ENCODE measurements at regions not wholly inside any gene's neighbourhood (a gene's known extent, or its start where the extent isn't known, plus 50 kb on each side); places are given as distances from the start of the nearest gene placed in this dataset.

- ATAC-seq (no peak), DNase-seq (no peak)
- Histone ChIP-seq H3K36me3 (no peaks in the 10 kb centered on the region), H3K27me3 (no peaks in the 10 kb centered on the region), H3K4me1 (no peaks in the 10 kb centered on the region), H3K4me3 (no peak overlapping the region), H3K9me3 (no peaks in the 10 kb centered on the region), H3K27ac (no peak overlapping the region)
- 52 to 68% (median 60%) methylated on average over 6 of the region's 6 CpGs for WGBS, 4 donors
- TF ChIP-seq POLR2A (IDR thresholded peaks at IDR 0.05), result no peak
- no peak for TF ChIP-seq CTCF (IDR thresholded peaks at IDR 0.05)
- intact Hi-C loops (cut with DNase I), result no loop called here
These were observed 212.4 kb upstream of the GRID2 start for GRCh38 chr4:92091335-92091734.

- no peaks in the 10 kb centered on the region for H3K4me1 ChIP-seq
- H3K4me3 ChIP-seq, result no peak overlapping the region
- TF ChIP-seq CTCF (IDR thresholded peaks at IDR 0.05), result no peak
- no peak for TF ChIP-seq POLR2A (IDR thresholded peaks at IDR 0.05)
- no peak for DNase-seq
- H3K27ac ChIP-seq, result no peak overlapping the region
- 25 to 34% (median 26%) methylated on average over 2 of the region's 2 CpGs for WGBS, 4 donors
- H3K27me3 ChIP-seq, result no peaks in the 10 kb centered on the region
- no peaks in the 10 kb centered on the region for H3K9me3 ChIP-seq
- no peaks in the 10 kb centered on the region for H3K36me3 ChIP-seq
- no peak for ATAC-seq
- intact Hi-C loops (cut with DNase I), result no loop called here
These were observed 203.9 kb upstream of the GRID2 start for GRCh38 chr4:92099861-92100260.

- Histone ChIP-seq H3K4me1 (no peaks in the 10 kb centered on the region), H3K27ac (no peak overlapping the region), H3K27me3 (no peaks in the 10 kb centered on the region), H3K9me3 (no peaks in the 10 kb centered on the region), H3K4me3 (no peak overlapping the region), H3K36me3 (no peaks in the 10 kb centered on the region)
- intact Hi-C loops (cut with DNase I), result no loop called here
- ATAC-seq (no peak), DNase-seq (no peak)
- TF ChIP-seq CTCF (IDR thresholded peaks at IDR 0.05), result no peak
- no peak for TF ChIP-seq POLR2A (IDR thresholded peaks at IDR 0.05)
These were observed 202.8 kb upstream of the GRID2 start for GRCh38 chr4:92100975-92101374.

DNA sequence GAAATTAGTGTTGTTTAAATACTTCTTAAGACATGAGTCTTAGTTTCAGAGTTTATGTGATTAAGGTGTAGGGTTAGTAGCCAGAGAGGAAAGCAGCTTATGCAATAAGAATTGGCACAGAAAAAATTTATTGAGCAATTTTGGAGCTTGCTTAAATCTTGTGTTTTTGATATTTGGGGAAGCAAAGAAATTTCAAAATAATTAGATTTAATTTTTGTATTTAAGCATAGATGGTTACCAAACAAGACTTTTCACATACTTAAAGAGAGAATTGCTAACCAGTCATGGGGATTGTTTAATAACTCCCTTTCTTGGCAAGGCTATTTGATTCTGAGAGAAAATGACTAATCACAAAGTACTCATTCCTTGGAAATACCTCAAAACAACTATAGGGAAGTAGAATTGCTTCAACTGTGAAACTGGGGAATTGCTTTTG, 202.0 kb upstream of the GRID2 start:
- H3K27me3 ChIP-seq, result no peaks in the 10 kb centered on the region
- TF ChIP-seq CTCF (IDR thresholded peaks at IDR 0.05) (no peak), POLR2A (IDR thresholded peaks at IDR 0.05) (no peak)
- H3K36me3 ChIP-seq, result no peaks in the 10 kb centered on the region
- no peaks in the 10 kb centered on the region for H3K9me3 ChIP-seq
- H3K27ac ChIP-seq, result no peak overlapping the region
- DNase-seq, result no peak
- no peak for ATAC-seq
- intact Hi-C loops (cut with DNase I), result no loop called here
- no peak overlapping the region for H3K4me3 ChIP-seq
- H3K4me1 ChIP-seq, result no peaks in the 10 kb centered on the region

All from heart left ventricle (tissue), 16 donors.